ENCODE measurements at regions not wholly inside any gene's neighbourhood (a gene's known extent, or its start where the extent isn't known, plus 50 kb on each side); places are given as distances from the start of the nearest gene placed in this dataset.
"Not testable (repeated sequence)": the region's sequence is repeated elsewhere in the genome, so short reads cannot be mapped to it uniquely, and the experiment has no call there.

GRCh38 chr7:4527988-4528636 is 154.0 kb upstream of the FOXK1 start:
- DNase-seq: no peak

- no peak for DNase-seq
Observed at GRCh38 chr7:4531236-4531635, 150.9 kb upstream of the FOXK1 start.

- DNase-seq: not testable (repeated sequence)
Observed at GRCh38 chr7:4533339-4533738, 148.8 kb upstream of the FOXK1 start.

GRCh38 chr7:4549681-4550080 is 132.4 kb upstream of the FOXK1 start:
- DNase-seq: no peak

GRCh38 chr7:4550117-4550516 is 132.0 kb upstream of the FOXK1 start:
- no peak for DNase-seq

- DNase-seq: no peak
Observed at GRCh38 chr7:4552985-4553384, 129.1 kb upstream of the FOXK1 start.

- DNase-seq: no peak
Observed at GRCh38 chr7:4556868-4557793, 125.0 kb upstream of the FOXK1 start.

- DNase-seq: no peak
Observed at GRCh38 chr7:4561795-4562194, 120.3 kb upstream of the FOXK1 start.

- DNase-seq: no peak
Observed at GRCh38 chr7:4566714-4567113, 115.4 kb upstream of the FOXK1 start.

GRCh38 chr7:4574851-4575250 is 107.2 kb upstream of the FOXK1 start:
- no peak for DNase-seq

GRCh38 chr7:4575254-4575653 is 106.8 kb upstream of the FOXK1 start:
- no peak for DNase-seq

GRCh38 chr7:4602905-4603842 is 78.9 kb upstream of the FOXK1 start:
- DNase-seq: no peak

- DNase-seq: no peak
Observed at GRCh38 chr7:4603843-4604231, 78.3 kb upstream of the FOXK1 start.

- no peak for DNase-seq
Observed at GRCh38 chr7:4604456-4604940, 77.6 kb upstream of the FOXK1 start.

GRCh38 chr7:4606797-4607196 is 75.3 kb upstream of the FOXK1 start:
- DNase-seq: no peak

GRCh38 chr7:4607311-4607729 is 74.8 kb upstream of the FOXK1 start:
- DNase-seq: no peak

- DNase-seq: not testable (repeated sequence)
Observed at GRCh38 chr7:4609576-4609975, 72.5 kb upstream of the FOXK1 start.

GRCh38 chr7:4610768-4611467 is 71.2 kb upstream of the FOXK1 start:
- DNase-seq: peak; percentile 63

GRCh38 chr7:4612237-4612636 is 69.9 kb upstream of the FOXK1 start:
- DNase-seq: no peak

GRCh38 chr7:4612939-4613841 is 68.9 kb upstream of the FOXK1 start:
- DNase-seq: no peak

All from CD4-positive, alpha-beta T cell treated with Interleukin-6 for 4 hours (primary cell).